Cardiac fibroblast (primary cell): ENCODE measurements at regions not wholly inside any gene's neighbourhood (a gene's known extent, or its start where the extent isn't known, plus 50 kb on each side); places are given as distances from the start of the nearest gene placed in this dataset.
A peak's percentile ranks its signal among the peaks of the same experiment; 100 is the strongest.

ENCODE experiments used
- DNase-seq, 2 donors: peaks; one replicate each; pipeline versions ENCODE4 v3.0.0 to v3.0.0-alpha.2; 2010; ENCODE audit warnings: low read depth in 2 of 2
- H3K4me3 ChIP-seq, 2 donors: replicated peaks in 1 of 2; 1 replicate in 1 of 2; 2 replicates in 1 of 2; pipeline ENCODE4 v1.5.1; 2011; ENCODE audit warnings: low read depth in 2 of 2, low read length in 2 of 2, mild to moderate bottlenecking in 2 of 2, moderate library complexity in 1 of 2
- TF ChIP-seq, protein P1 (sequence below): IDR thresholded peaks from one replicate; pipeline ENCODE4 v1.5.1; 2011; ENCODE audit warnings: low read depth, mild to moderate bottlenecking, low read length, inconsistent platforms

DNA sequence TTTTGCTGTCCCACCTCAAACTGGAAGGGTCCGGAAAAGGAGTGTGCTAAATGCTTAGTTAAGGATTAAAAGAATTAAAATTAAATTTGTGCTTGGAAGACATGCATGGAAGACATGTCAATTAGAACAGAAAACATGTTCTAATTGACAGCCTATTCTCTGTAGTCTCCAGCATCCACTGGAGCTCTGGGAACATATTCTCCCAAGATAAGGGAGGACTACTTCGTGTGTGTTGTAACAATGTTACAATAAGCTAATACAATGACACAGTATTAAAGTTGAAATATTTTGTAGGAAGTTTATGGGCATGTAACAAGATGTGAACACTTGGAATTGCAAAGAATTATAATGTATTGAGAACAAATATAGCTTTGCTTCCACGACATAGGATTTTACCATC lies 567.4 kb upstream of the CITED2 start:
- peak in 1 of 2 donors; percentile 29 for DNase-seq
- TF ChIP-seq, protein P1, sequence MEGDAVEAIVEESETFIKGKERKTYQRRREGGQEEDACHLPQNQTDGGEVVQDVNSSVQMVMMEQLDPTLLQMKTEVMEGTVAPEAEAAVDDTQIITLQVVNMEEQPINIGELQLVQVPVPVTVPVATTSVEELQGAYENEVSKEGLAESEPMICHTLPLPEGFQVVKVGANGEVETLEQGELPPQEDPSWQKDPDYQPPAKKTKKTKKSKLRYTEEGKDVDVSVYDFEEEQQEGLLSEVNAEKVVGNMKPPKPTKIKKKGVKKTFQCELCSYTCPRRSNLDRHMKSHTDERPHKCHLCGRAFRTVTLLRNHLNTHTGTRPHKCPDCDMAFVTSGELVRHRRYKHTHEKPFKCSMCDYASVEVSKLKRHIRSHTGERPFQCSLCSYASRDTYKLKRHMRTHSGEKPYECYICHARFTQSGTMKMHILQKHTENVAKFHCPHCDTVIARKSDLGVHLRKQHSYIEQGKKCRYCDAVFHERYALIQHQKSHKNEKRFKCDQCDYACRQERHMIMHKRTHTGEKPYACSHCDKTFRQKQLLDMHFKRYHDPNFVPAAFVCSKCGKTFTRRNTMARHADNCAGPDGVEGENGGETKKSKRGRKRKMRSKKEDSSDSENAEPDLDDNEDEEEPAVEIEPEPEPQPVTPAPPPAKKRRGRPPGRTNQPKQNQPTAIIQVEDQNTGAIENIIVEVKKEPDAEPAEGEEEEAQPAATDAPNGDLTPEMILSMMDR, result no peak
- no peak overlapping the region for H3K4me3 ChIP-seq

DNA sequence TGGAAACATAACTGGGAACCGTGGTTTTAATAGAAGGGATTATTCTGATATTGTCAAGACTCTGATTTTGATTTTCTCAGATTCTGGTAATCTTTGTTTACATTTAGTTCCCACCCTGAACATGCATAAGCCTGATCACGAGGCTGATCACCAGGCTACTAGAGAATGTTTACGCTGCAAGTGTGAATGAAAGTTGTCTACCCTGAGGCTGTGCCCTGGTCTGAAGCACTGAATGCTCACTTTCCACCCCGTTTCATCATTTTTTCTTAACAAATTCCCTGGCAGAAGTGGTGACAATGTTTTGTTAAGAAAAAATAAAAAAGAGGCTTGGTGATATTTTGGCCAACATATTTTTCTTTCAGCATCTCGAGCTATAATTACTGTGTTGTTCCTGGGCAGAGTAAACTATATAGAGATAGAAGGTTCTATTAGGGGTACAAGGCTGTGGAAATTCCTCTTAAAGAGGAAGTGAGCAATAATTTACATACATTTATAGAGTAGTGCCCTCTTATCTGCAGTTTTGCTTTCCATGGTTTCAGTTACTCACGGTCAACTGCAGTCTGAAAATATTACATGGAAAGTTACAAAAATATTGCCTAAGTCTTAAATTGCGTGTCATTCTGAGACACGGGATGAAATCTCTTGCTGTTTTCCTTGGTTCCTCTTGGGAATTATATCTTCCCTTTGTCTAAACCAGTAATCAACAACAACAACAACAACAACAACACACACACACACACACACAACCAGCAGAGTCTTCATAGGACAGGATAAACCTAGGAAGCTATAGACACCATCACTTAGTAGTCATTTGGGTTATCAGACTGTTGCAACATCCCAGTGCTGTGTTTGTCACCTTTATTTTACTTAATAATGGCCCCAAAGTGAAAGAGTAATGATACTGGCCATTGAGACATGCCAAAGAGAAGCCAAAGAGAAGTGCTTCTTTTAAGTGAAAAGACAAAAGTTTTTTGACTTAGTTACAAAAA lies 566.6 kb upstream of the CITED2 start:
- DNase-seq, result peak; percentile 73 to 75
- TF ChIP-seq, protein P1, result no peak
- H3K4me3 ChIP-seq, result no peak overlapping the region

DNA sequence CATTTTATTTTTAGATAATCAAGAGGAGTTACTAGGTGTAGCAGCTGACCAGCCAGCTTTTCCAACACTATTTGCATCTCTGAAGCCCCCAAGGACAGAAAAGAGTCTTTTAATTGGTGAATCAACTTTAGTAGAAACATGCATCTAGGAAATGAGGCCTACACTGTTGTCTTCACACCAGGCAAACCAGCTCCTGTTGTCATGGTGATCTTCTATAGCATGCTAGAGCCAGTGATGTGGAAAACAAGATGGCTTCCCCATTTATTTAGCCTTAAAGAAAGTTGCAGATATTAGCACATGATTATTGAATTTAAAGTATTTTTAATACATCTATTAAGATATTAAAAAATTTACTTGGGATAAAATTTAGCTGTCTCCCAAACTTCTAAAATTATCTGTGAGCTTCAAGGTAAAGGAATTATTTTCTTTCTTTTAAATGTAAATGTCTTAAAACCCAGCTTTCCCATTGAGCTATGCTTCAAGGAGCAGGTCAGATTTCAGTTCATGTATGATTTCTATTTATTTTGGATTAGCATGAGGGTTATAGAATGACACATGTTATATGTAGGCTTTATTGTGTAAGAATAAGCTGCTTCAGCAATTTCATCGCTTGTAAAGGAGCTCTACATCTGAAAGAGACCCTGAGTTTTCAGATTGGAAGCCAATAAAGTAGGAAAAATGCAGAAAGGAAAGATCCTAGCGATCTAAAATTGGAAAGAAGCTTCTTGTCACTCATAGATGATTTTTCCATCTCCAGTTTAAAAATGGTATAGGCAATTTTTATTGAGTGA lies 564.9 kb upstream of the CITED2 start:
- TF ChIP-seq, protein P1, result no peak
- DNase-seq, result no peak
- no peak overlapping the region for H3K4me3 ChIP-seq

DNA sequence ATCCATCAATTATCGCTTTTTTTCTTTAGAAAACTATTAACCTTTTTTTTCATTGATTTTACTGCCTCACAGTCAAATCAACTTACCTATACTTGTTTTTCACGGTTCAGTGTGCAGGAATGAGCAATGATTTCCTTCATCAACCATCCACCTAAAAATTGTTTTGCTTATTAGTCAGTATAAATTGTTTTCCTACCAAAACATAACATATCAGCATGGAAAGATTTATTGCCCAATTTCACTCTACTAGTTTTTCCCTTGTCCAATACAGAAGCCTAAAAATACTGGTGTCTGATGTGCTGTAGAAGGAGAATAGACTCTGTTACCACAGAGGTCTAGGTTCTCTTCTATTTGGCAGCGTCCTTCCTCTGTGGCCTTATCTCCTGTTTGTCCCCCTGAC lies 558.2 kb upstream of the CITED2 start:
- no peak overlapping the region for H3K4me3 ChIP-seq
- TF ChIP-seq, protein P1, result no peak
- DNase-seq, result peak in 1 of 2 donors; percentile 53

DNA sequence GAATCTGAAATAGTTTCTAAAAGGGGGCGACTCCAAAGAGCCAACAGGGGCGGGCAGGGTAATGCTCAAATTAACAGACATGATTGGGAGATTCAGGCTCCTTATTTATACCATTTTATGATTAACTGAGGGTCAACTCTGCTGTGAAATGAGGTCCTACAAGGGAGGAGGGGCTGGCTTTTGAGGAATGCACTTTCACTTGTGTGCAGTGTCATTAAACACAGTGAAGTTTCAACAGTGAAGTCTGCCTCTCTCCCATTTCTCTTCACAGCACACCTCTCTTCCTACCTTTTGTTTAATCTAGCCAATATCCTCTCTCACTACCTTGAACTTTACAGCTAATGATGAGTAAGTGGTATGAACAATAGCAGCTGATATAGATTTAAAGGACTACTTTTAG lies 557.3 kb upstream of the CITED2 start:
- TF ChIP-seq, protein P1, result no peak
- no peak overlapping the region for H3K4me3 ChIP-seq
- no peak for DNase-seq

DNA sequence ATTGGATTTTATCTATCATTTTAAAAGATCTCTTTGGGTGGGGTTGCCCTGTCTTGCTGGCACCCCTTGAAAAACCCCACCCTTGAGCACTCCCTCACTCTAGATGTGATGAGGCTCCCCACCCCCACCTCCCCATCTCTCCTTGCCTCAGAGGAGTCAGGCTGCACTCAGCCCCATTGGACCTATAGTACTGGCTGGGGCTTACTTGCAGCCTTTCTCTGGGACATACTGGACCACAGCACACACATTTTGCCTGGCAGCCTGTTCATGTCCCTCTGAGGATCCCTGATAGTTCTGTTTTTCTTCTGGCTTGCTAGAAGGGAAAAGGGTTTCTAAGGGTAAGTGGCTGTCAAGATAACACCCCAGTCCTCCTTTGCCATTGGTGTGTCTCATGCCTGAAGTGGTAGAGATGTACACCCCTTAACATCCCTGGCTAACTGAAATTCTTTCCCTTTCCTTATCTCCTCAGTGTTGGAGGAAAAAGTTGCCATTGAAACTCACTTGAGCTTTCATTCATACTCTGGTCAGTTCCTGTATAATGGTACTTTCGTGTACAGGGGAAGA lies 553.4 kb upstream of the CITED2 start:
- TF ChIP-seq, protein P1, result no peak
- H3K4me3 ChIP-seq, result no peak overlapping the region
- DNase-seq, result peak in 1 of 2 donors; percentile 57
